SK-N-SH (cell line): ENCODE measurements at regions not wholly inside any gene's neighbourhood (a gene's known extent, or its start where the extent isn't known, plus 50 kb on each side); places are given as distances from the start of the nearest gene placed in this dataset.

Source experiments
- CHD2 ChIP-seq: fragments of 150-350 bp; IDR thresholded peaks from 2 replicates; pipeline ENCODE4 v1.6.1; 2018; ENCODE audit warnings: low read length; ENCODE audit not compliant: partially characterized antibody
- ELF1 ChIP-seq: IDR thresholded peaks from 2 replicates; pipeline ENCODE4 v1.4.0; 2012
- GATA2 ChIP-seq: sonication (generic); formaldehyde crosslinking; IDR thresholded peaks from 2 replicates; pipeline ENCODE4 v1.5.0; 2020; ENCODE audit warnings: mild to moderate bottlenecking, missing genetic modification reagents
- JUND ChIP-seq: IDR thresholded peaks from 2 replicates; pipeline ENCODE4 v1.4.0; 2012
- MEF2A ChIP-seq: IDR thresholded peaks from 2 replicates; pipeline ENCODE4 v1.4.0; 2012; ENCODE audit warnings: low read depth, borderline replicate concordance
- POLR2AphosphoS5 ChIP-seq: IDR thresholded peaks from 2 replicates; pipeline ENCODE4 v1.6.1; 2012; ENCODE audit warnings: low read depth, low read length
- RAD21 ChIP-seq: IDR thresholded peaks from 2 replicates; pipeline ENCODE4 v1.6.1; 2012; ENCODE audit warnings: mild to moderate bottlenecking, low read length
- RCOR1 ChIP-seq: fragments of 150-350 bp; IDR thresholded peaks from 2 replicates; pipeline ENCODE4 v1.6.1; 2017; ENCODE audit warnings: antibody characterized with exemption, low read length
- REST ChIP-seq: IDR thresholded peaks from 2 replicates; pipeline ENCODE4 v1.6.1; 2012; ENCODE audit warnings: mild to moderate bottlenecking, low read depth, low read length, moderate library complexity
- SIN3A ChIP-seq: IDR thresholded peaks from 2 replicates; pipeline ENCODE4 v1.6.1; 2012; ENCODE audit warnings: low read depth, mild to moderate bottlenecking, low read length, moderate library complexity, borderline replicate concordance
- SMC3 ChIP-seq: IDR thresholded peaks from 2 replicates; pipeline ENCODE4 v1.6.1; 2012; ENCODE audit warnings: low read depth, low read length, improper control_type of control experiment
- TAF1 ChIP-seq: IDR thresholded peaks from 2 replicates; pipeline ENCODE4 v1.6.1; 2012; ENCODE audit warnings: low read depth, mild to moderate bottlenecking, low read length, moderate library complexity, borderline replicate concordance
- TEAD4 ChIP-seq: IDR thresholded peaks from 2 replicates; pipeline ENCODE4 v1.4.0; 2012; ENCODE audit warnings: mild to moderate bottlenecking, borderline replicate concordance; ENCODE audit not compliant: insufficient read depth
- TF ChIP-seq, protein P1 (sequence below): fragments of 200-600 bp; sonication (generic); IDR thresholded peaks from 2 replicates; pipeline ENCODE4 v1.6.1; 2017; ENCODE audit warnings: antibody characterized with exemption, mild to moderate bottlenecking, moderate library complexity

DNA sequence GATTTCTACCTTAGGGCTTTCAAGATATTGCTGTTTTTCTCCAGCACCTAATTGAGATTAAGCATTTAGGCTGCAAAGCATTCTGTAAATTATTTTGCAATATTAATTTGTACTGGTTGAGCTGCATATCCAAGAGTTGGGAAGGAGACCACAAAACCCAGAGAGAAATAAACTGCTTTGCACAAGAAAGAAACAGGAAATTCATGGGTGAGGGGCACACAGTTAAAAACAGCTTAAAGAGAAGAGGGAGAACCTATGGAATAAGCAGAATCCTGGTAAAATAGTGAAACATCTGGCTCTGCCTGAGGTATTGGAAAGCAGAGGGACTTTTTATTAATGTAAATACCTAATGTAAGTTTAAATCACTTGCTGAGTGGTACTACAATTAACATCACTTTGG lies 243.0 kb downstream of the TMEM167A start:
- TF ChIP-seq REST, result no peak
- TF ChIP-seq POLR2AphosphoS5, result no peak
- TF ChIP-seq, protein P1, sequence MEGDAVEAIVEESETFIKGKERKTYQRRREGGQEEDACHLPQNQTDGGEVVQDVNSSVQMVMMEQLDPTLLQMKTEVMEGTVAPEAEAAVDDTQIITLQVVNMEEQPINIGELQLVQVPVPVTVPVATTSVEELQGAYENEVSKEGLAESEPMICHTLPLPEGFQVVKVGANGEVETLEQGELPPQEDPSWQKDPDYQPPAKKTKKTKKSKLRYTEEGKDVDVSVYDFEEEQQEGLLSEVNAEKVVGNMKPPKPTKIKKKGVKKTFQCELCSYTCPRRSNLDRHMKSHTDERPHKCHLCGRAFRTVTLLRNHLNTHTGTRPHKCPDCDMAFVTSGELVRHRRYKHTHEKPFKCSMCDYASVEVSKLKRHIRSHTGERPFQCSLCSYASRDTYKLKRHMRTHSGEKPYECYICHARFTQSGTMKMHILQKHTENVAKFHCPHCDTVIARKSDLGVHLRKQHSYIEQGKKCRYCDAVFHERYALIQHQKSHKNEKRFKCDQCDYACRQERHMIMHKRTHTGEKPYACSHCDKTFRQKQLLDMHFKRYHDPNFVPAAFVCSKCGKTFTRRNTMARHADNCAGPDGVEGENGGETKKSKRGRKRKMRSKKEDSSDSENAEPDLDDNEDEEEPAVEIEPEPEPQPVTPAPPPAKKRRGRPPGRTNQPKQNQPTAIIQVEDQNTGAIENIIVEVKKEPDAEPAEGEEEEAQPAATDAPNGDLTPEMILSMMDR, result no peak
- no peak for TF ChIP-seq RCOR1
- TF ChIP-seq SMC3, result no peak
- no peak for TF ChIP-seq CHD2
- no peak for TF ChIP-seq MEF2A
- no peak for TF ChIP-seq RAD21
- no peak for TF ChIP-seq TAF1
- no peak for TF ChIP-seq GATA2 (CRISPR knock-in tag)
- no peak for TF ChIP-seq SIN3A
- no peak for TF ChIP-seq ELF1
- TF ChIP-seq JUND, result no peak
- no peak for TF ChIP-seq TEAD4
